ENCODE measurements at regions not wholly inside any gene's neighbourhood (a gene's known extent, or its start where the extent isn't known, plus 50 kb on each side); places are given as distances from the start of the nearest gene placed in this dataset.
A peak's percentile ranks its signal among the peaks of the same experiment; 100 is the strongest.

DNA sequence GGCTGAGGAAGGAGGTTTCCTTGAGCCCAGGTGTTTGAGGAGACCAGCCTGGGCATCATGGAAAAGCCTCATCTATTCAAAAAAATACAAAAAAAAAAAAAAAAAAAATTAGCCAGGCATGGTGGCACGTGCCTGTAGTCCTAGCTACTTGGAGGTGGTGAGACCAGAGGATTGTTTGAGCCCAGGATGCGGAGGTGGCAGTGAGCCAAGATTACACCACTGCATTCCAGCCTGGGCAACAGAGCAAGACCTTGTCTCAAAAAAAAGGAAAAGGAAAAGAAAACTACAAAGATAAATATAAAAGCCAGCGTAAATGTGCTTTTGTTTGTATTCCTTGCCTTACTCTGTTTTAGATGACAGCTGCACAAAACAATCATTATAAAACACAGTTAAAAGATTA lies 2249.2 kb upstream of the C9orf72 start:
- CTCF ChIA-PET: no interaction called here
- POLR2A ChIA-PET: no interaction called here
- no peaks in the 10 kb centered on the region for H3K9me3 ChIP-seq (ENCODE audit: control insufficient read depth, insufficient read depth, low read depth, low read length)

DNA sequence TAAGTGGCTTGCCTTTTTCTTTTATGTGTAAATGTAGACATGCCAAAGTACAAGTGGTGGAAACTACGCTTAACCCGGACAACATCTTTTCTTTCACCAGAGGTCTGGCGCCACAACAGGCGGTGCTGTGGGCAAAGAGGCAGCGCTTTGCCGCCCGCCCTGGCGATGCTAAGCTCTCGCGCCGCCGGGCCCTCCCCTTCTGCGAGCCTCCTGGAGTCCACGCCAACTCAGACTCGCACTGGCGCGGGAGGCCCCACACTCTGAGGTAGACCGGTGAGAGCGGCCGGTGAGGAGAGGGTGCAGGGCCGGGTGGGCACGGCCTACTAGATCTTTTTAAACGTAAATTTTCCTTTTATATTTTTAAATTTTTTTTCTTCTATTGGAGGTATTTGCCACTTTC lies 2253.1 kb upstream of the C9orf72 start:
- ChIA-PET CTCF (no interaction called here), POLR2A (no interaction called here)
- H3K4me3 ChIP-seq (ENCODE audit: low read depth, low read length): no peak overlapping the region
- no peaks in the 10 kb centered on the region for H3K36me3 ChIP-seq (ENCODE audit: control insufficient read depth in 2 of 2, insufficient read depth in 1 of 2, low read length in 2 of 2)
- no peaks in the 10 kb centered on the region for H3K4me1 ChIP-seq (ENCODE audit: control insufficient read depth, insufficient read depth, low read length)
- no peaks in the 10 kb centered on the region for H3K9me3 ChIP-seq (ENCODE audit: control insufficient read depth, insufficient read depth, low read depth, low read length)
- no peak overlapping the region for H3K27ac ChIP-seq (ENCODE audit: extremely low read depth, low read depth, low read length)
- TF ChIP-seq, protein P1, sequence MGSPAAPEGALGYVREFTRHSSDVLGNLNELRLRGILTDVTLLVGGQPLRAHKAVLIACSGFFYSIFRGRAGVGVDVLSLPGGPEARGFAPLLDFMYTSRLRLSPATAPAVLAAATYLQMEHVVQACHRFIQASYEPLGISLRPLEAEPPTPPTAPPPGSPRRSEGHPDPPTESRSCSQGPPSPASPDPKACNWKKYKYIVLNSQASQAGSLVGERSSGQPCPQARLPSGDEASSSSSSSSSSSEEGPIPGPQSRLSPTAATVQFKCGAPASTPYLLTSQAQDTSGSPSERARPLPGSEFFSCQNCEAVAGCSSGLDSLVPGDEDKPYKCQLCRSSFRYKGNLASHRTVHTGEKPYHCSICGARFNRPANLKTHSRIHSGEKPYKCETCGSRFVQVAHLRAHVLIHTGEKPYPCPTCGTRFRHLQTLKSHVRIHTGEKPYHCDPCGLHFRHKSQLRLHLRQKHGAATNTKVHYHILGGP (tag by site-specific recombination; IDR thresholded peaks at IDR 0.05): no peak
- TF ChIP-seq ZNF837 (tag by site-specific recombination; IDR thresholded peaks at IDR 0.05) (no peak), ZNF558 (tag by site-specific recombination; IDR thresholded peaks at IDR 0.05) (no peak), ZNF214 (tag by site-specific recombination; IDR thresholded peaks at IDR 0.05; ENCODE audit: borderline replicate concordance) (no peak)

More for the DNA sequence above, 2249.2 kb upstream of the C9orf72 start:
- Histone ChIP-seq H3K27ac (ENCODE audit: extremely low read depth, low read depth, low read length) (no peak overlapping the region), H3K4me3 (ENCODE audit: low read depth, low read length) (no peak overlapping the region), H3K36me3 (ENCODE audit: control insufficient read depth in 2 of 2, insufficient read depth in 1 of 2, low read length in 2 of 2) (no peaks in the 10 kb centered on the region), H3K4me1 (ENCODE audit: control insufficient read depth, insufficient read depth, low read length) (no peaks in the 10 kb centered on the region)
- no peak for TF ChIP-seq ZNF211 (tag by site-specific recombination; IDR thresholded peaks at IDR 0.05; ENCODE audit: low read depth)
- no peak for TF ChIP-seq ZEB2 (tag by site-specific recombination; IDR thresholded peaks at IDR 0.05)
- TF ChIP-seq KLF10 (tag by site-specific recombination; IDR thresholded peaks at IDR 0.05): no peak
- no peak for TF ChIP-seq OSR2 (tag by site-specific recombination; IDR thresholded peaks at IDR 0.05)
- TF ChIP-seq ZNF157 (tag by site-specific recombination; IDR thresholded peaks at IDR 0.05): no peak

DNA sequence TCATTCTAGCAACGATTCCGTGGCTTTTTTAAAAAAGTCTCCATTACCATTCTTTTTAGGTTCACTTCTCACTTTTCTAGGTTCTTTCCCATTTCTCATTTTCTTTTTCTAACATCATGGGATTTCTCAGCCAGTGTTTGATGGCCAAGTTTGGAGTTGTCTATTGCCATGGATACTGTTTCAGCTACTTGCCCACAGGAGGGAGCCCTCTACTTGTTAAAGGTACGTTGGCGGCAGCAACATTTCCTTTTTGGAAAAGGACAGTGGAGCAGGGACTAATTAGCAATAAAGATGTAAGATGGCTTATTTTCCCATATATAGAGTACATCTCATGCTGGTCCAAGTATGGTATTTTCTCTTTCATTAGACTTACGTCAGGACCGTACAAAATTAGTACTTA lies 2257.5 kb upstream of the C9orf72 start:
- TF ChIP-seq SP2 (tag by site-specific recombination; IDR thresholded peaks at IDR 0.05) (no peak), ZBTB8A (tag by site-specific recombination; IDR thresholded peaks at IDR 0.05) (no peak), ZNF654 (tag by site-specific recombination; IDR thresholded peaks at IDR 0.05; ENCODE audit: low read depth) (peak; percentile 49)
- TF ChIP-seq, protein P2, sequence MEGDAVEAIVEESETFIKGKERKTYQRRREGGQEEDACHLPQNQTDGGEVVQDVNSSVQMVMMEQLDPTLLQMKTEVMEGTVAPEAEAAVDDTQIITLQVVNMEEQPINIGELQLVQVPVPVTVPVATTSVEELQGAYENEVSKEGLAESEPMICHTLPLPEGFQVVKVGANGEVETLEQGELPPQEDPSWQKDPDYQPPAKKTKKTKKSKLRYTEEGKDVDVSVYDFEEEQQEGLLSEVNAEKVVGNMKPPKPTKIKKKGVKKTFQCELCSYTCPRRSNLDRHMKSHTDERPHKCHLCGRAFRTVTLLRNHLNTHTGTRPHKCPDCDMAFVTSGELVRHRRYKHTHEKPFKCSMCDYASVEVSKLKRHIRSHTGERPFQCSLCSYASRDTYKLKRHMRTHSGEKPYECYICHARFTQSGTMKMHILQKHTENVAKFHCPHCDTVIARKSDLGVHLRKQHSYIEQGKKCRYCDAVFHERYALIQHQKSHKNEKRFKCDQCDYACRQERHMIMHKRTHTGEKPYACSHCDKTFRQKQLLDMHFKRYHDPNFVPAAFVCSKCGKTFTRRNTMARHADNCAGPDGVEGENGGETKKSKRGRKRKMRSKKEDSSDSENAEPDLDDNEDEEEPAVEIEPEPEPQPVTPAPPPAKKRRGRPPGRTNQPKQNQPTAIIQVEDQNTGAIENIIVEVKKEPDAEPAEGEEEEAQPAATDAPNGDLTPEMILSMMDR (tag by site-specific recombination; IDR thresholded peaks at IDR 0.05): peak; percentile 9; the same call in 1 of the 2 replicates
- POLR2A ChIA-PET: no interaction called here
- no peak overlapping the region for H3K27ac ChIP-seq (ENCODE audit: extremely low read depth, low read depth, low read length)
- CTCF ChIA-PET: interaction anchor here (0.5 to 1.0 kb wide), 2 partner anchors 71 to 943 kb away, joined by 3 read pairs; no protein-coding TSS in a partner anchor
- H3K9me3 ChIP-seq (ENCODE audit: control insufficient read depth, insufficient read depth, low read depth, low read length): no peaks in the 10 kb centered on the region
- no peaks in the 10 kb centered on the region for H3K36me3 ChIP-seq (ENCODE audit: control insufficient read depth in 2 of 2, insufficient read depth in 1 of 2, low read length in 2 of 2)
- H3K4me1 ChIP-seq (ENCODE audit: control insufficient read depth, insufficient read depth, low read length): no peaks in the 10 kb centered on the region
- H3K4me3 ChIP-seq (ENCODE audit: low read depth, low read length): no peak overlapping the region

DNA sequence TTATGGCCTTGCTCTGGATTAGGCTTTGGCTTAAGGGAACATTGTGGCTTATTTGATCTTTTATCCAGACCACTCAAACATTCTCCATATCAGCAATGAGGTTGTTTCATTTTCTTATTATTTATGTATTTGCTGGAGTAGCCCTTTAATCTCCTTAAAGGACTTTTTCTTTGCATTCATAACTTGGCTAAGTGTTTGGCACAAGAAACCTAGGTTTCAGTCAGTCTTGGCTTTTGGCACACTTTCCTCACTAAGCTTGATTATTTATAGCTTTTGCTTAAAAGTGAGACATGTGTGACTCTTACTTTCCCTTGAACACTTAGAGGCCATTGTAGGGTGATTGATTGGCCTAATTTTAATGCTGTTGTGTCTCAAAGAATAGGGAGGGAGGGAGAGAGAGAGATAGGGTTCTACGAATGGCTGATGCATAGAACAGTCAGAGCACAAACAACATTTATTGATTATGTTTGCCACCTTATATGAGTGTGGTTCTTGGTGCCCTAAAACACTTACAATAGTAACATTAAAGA lies 2265.3 kb upstream of the C9orf72 start:
- POLR2A ChIA-PET: no interaction called here
- Histone ChIP-seq H3K27ac (ENCODE audit: extremely low read depth, low read depth, low read length) (no peak overlapping the region), H3K36me3 (ENCODE audit: control insufficient read depth in 2 of 2, insufficient read depth in 1 of 2, low read length in 2 of 2) (no peaks in the 10 kb centered on the region), H3K4me3 (ENCODE audit: low read depth, low read length) (no peak overlapping the region), H3K4me1 (ENCODE audit: control insufficient read depth, insufficient read depth, low read length) (no peaks in the 10 kb centered on the region), H3K9me3 (ENCODE audit: control insufficient read depth, insufficient read depth, low read depth, low read length) (no peaks in the 10 kb centered on the region)
- TF ChIP-seq, protein P3, sequence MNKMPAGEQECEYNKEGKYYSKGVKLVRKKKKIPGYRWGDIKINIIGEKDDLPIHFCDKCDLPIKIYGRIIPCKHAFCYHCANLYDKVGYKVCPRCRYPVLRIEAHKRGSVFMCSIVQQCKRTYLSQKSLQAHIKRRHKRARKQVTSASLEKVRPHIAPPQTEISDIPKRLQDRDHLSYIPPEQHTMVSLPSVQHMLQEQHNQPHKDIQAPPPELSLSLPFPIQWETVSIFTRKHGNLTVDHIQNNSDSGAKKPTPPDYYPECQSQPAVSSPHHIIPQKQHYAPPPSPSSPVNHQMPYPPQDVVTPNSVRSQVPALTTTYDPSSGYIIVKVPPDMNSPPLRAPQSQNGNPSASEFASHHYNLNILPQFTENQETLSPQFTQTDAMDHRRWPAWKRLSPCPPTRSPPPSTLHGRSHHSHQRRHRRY (tag by site-specific recombination; IDR thresholded peaks at IDR 0.05): no peak
- no peak for TF ChIP-seq ZNF416 (tag by site-specific recombination; IDR thresholded peaks at IDR 0.05)
- TF ChIP-seq ZXDB (tag by site-specific recombination; IDR thresholded peaks at IDR 0.05): no peak
- TF ChIP-seq ZNF654 (tag by site-specific recombination; IDR thresholded peaks at IDR 0.05; ENCODE audit: low read depth): no peak
- no peak for TF ChIP-seq ZBTB8A (tag by site-specific recombination; IDR thresholded peaks at IDR 0.05)
- TF ChIP-seq SCRT1 (tag by site-specific recombination; IDR thresholded peaks at IDR 0.05; ENCODE audit: borderline replicate concordance): no peak
- TF ChIP-seq ZNF223 (tag by site-specific recombination; IDR thresholded peaks at IDR 0.05): no peak
- no peak for TF ChIP-seq ZNF16 (tag by site-specific recombination; IDR thresholded peaks at IDR 0.05; ENCODE audit: low read depth)
- no peak for TF ChIP-seq ZNF174 (tag by site-specific recombination; IDR thresholded peaks at IDR 0.05)
- TF ChIP-seq, protein P2 (tag by site-specific recombination; IDR thresholded peaks at IDR 0.05): no peak
- TF ChIP-seq ZNF549 (tag by site-specific recombination; IDR thresholded peaks at IDR 0.05): no peak
- no peak for TF ChIP-seq ZNF341 (tag by site-specific recombination; IDR thresholded peaks at IDR 0.05; ENCODE audit: low read depth)
- TF ChIP-seq ZNF768 (tag by site-specific recombination; IDR thresholded peaks at IDR 0.05): no peak
- CTCF ChIA-PET: no interaction called here

All from HEK293 (cell line).